Kasumi-1 (cell line): ENCODE measurements at regions not wholly inside any gene's neighbourhood (a gene's known extent, or its start where the extent isn't known, plus 50 kb on each side); places are given as distances from the start of the nearest gene placed in this dataset.
A peak's percentile ranks its signal among the peaks of the same experiment; 100 is the strongest.

ENCODE experiments used
- DNase-seq, 2 experiments: peaks; one replicate each; lab custom pipeline; 2025; lab: John Stamatoyannopoulos, UW

DNA sequence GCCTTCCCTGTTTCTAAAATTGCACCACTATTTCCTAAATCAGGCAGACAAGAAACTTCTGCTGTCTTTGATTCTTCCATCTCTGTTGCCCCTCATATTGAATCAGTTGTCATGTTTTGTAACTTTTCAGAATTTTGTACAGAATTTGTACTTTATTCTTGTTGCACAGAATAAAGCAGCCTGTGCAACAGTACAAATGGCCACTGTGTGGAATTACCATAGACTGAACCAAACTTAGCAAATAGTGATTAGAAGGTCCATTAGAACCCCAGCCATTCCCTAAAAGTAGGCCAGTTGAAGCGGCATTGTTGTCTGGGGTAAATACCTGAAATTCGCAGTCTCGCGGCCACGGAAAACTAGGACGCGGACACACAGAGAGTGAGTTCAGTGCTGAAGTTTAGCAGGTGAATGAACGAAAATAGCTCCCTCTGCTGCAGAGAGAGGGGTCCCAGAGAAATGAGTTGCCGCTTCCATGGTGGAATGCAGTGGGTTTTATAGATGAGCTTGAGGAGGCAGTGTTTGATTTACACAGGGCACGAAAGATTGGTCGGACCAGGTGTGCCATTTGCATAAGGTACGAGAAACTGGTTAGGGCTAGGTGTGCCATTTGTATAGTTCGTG is 71.8 kb downstream of the C4orf33 start:
- no peak for DNase-seq

DNA sequence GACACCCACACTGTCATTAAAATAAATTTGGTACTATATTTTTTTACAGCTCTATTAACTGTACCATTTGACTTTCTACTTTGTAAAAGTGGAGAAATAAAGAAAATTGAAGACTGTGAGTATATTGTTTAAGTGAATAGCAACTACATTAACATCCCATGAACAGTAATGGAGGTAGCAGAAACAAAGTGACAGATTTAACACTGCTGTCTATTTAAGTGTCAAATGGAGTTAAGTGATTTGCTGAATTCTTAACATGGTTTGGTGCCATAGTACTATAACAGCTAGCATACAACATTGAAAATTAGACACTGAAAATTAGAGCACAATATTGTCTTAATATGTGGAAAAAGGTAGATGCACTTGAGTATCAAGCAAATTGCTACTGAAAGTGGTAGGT is 76.2 kb downstream of the C4orf33 start:
- no peak for DNase-seq

DNA sequence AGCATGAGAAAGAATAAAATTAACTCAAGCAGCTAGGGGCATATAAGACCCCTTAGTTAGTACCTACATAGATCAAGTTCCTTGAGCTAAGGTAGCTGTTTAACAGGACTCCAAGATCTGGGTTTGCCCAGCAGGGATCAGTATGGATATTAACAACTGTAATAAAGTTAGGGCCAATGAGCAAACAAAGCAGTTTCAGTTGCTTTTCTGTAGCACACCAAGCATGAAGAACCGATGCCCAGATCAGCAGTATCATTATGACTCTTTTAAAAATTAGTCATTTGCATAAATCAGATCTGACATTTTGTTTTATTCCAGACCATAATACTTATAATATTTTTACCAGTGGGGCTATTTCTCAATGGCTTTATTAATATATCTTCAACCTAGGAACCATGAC is 80.9 kb downstream of the C4orf33 start:
- DNase-seq: no peak

DNA sequence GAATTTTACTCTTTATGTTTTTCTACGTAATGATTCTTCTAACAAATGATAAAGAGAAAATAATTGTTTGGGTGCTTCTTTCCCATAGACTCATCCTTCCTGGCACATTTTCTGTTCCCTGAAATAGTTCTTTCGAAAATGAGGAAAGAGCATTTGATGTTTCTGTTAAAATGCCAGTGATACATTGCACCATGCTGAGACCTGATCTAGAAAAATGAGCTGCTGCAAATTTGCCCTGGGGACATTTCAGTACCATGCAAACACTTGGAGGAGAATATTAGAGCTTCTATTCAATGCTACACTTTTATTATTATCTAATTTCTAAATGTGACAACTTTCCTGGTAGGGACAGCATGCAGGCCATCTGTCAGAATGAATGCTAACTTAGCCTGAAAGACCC is 83.3 kb downstream of the C4orf33 start:
- DNase-seq: no peak

DNA sequence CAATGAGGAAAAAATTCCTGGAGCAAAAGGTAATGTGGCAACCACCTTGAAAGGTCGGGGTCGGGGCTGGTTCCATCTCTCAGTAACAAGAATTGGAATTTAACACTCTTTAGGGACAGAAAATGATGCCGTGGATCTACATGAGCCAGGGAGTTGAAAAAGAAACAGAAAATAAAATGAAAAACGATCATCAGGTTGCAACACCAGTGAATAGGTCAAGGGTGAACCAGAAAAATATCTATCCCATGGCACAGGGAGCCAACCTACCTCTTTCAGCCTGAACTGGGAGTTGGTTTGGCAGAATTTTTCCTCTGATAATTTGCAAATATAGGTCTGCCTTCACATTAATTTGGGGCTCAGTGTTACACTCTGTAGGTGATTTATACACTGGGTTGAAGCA is 93.7 kb downstream of the C4orf33 start:
- no peak for DNase-seq

DNA sequence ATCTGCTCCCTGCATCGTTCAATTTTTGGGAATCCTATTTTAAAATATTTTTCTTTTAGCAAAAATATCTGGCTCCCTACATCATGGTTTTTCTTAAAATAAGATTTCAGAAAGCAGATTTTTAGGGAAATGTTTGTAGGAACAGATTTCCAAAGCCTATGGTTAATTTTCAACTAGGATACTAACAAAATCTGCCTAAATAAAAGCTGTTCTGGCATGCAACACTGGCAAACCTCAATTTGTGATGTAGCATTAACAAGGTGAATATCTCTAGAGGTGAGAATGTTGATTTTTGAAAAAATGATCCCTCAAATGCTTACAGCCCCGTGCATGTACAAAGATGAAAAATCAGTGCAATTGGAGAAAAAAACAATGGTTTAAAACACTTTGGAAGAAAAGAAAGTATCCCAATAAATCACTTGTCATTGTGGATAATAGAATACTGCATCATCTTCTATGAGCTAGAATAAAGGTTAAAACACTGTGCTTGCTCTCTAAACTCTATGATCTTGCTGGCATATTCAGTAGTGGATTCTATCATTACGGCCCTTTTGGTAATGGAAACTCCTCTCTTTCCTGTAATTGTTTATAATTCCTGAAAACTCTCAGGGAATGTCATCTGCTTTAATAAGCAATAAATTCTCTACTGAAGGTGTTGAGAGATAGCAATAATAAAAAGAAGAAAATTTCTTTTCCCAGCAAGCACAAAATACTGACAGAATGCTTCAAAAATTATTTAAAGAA is 97.6 kb downstream of the C4orf33 start:
- DNase-seq: no peak

DNA sequence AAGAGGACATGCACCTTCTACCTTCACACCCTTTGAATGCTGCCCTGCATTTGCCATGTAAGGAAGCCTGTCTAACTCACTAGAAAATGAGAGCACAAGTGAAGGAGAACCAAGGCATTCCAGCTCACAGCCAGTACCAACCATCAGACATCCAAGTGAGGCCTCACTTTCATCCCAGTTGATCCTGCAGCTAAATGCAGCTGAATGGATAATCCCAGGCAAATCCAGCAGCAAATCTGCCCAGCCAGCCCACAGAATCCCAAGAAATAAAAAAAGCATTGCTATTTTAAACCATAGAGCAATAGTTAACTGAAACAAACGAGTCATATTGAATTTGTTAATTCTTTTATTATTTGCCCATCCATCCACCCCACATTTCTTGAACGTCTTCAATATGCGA is 112.5 kb downstream of the C4orf33 start:
- DNase-seq: no peak

DNA sequence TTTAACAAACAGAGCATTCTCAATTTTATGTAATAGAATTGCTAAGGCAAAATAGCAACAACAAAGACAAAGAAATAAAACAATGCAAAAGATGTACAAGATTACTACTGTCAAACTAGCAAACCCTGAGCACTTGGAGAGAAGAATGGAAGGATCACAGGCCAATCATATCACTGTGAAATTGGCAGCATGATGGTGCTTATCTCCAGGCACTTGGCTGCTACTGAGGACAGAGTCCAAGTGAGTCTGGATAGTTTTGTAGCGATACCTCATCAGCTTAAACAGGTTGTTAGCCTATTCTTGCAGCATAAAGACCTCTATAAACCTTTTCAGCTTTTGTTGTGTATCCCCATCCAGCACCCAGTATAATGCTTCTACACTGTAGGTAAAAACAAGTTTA is 117.7 kb downstream of the C4orf33 start:
- DNase-seq: no peak

DNA sequence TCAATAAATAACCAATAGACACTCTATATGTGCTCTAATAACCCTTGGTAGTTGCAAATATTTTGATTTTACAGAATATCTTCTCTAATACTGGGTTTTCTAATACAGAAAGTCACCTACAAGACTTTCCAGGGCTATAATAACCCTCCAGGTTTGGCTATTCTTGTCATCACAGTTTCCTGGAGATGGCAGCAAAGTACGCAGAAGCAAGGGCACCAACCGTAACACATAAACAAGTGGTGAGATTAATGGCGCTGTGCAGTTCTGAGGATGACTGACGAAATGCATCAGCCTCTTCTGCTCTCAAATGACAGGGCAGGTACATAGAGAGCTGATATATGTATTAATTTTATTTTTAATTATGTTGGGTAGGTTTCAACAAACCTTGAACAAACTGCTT is 122.4 kb downstream of the C4orf33 start:
- DNase-seq: no peak

DNA sequence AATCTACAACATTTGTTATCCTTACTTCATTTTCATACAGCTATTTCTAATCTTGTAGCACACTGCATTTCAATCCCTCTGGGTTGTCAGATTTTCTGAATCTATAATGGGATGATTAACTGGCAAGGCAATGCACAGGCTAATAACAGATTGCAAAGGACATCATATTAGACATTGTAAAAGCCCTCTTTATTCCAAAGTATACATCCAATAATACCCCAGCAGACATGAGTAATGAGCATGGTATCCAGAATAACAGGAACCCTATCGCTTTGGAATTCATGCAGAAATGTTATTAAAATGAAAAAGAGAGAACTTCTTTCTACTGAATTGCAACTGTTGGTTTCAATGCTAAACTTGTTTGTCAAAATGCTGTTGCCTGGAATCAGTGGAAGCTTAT is 122.9 kb downstream of the C4orf33 start:
- no peak for DNase-seq

DNA sequence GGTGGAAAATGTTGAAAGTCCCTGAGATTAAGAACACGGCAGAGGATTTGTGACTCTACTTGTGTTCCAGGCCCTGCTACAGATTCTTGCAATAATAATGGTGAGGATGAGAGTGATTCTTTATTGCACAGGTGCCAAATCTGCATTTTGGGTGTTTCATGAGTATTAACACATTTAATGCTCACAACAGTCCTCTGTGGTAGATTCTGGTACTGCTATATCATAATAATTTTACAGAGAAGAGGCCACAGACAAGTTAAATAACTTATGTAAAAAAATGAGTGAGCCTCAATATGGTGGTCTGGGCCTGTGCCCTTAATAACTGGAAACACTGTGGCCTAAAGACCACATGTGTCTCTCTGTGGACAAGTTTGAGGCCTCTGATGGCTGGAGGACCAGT is 124.3 kb downstream of the C4orf33 start:
- DNase-seq: peak in 1 of 2 experiments; percentile 2

DNA sequence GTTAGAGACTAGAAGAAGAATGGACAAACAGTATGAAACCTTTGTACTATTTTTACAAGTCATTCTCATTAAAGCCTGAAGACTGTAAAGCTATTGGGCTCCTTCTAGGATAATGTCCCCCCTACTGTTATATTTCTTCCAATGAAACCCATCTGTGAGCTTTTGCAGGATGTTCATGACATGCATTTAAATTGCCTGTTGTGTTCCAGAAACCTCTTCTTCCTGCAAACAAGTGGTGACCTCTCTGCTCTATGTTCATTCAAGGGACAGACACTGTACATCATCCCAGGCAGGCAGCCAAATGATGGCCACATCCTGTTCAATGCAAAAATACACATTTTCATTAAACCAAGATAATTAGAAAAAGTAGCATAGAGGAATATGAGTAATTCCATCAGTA is 128.0 kb downstream of the C4orf33 start:
- no peak for DNase-seq

DNA sequence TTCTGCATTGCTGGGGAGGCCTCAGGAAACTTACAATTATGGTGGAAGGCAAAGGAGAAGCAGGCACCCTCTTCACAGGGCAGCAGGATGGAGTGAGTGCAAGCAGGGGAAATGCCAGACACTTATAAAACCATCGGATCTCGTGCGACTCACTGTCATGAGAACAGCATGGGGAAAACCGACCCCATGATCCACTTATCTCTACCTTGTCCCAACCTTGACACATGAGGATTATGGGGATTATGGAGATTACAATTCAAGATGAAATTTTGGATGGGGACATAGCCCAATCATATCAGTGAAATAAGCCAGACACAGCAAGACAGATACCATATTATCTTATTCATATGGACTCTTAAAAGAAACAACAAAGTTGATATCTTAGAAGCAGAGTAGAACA is 134.9 kb downstream of the C4orf33 start:
- DNase-seq: no peak

DNA sequence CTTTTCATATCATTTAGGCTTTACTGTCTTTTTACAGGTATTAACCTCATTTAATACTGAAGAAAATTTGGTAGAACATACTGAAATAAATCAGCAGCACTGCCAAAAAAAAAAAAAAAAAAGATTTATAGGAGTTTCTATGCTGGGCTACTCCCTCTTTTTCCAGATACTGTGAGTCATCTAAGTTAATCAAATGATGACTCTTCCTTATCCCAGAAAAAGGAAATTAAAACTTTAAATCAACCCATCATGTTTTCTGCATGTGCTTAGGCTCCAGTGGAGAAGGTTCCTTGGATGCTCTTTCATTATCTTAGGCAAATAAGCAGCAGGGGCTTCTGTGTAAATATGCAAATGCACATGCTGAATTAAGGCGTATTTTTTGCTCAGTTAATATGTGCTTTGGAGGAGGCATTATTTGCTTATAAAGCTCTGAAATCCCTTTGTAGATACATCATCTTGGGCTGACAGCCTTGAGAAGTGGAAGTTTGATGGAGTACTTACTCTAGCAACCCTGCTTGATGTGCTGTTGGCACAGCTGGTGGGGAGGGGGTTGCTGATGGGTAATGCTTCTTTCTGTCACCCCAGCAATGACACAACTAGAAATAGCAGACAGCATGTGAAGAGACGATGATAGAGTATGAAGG is 136.1 kb downstream of the C4orf33 start:
- DNase-seq: no peak

DNA sequence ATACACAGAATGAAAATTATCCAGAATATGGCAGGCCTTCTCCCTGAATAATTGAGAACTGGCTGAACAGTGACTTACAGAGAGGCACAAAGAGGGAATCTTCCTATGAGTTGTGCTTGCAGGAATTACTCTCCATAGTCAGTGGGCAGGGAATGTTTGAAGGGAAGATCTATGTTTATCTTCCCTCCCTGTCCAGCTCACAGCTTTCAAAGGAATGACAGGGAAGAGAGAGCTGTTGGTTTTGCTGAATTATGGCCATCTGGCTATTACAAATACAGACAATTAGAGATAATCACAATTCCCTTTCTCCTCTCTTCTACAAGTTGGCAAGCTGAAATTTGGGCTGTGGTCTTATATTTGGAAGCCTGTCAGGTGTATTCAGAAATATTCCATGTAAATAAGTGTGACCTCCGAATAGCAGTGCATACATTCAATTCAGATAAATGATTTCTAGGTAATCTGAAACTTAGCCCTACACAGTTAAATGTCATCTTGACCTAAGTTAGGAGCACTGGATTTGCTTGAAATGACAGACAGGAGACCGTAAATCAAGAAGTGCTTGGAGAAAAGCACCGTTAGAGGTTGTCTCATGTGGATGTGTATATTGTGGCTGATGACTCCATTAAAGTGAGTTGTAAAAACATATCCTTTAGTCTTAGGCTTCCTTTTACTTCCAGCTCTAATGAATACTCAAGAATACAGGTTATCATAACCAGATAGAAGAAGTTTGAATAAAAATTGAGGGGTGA is 136.8 kb downstream of the C4orf33 start:
- no peak for DNase-seq

DNA sequence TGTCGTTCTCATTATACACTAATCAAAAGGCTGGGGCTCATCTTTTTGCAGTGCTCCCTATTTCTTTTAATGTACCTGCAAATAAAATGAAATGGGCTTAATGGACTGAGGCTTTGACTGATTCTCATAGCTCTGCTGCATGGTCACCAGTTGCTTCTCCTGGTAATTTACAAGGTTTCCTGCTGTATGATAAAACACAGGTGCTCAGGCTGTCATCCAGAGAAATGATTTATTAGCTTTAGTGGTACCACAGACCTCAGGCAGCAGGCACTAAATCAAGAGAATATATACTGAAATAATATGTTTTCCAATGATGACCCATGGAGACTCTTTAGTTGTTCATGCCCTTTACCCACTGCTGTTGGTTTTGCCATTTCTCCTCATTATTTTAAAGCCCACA is 137.7 kb downstream of the C4orf33 start:
- DNase-seq: no peak

DNA sequence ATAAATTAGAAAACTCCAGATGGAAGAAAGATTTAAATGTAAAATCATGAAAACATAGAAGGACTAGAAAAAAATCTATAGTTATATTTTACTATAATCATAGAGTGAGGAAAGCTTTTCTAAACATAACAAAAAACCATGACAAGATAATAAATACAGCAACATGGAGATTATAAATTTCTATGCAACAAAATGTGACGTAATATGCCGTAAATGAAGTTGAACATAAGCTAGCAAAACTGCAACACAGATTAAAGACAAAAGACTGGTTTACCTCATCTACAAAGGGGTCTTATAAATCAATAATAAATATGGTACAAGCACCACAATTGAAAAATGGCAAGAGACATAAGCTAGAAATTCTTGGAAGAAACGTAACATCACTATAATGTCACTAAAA is 140.4 kb downstream of the C4orf33 start:
- DNase-seq: no peak

DNA sequence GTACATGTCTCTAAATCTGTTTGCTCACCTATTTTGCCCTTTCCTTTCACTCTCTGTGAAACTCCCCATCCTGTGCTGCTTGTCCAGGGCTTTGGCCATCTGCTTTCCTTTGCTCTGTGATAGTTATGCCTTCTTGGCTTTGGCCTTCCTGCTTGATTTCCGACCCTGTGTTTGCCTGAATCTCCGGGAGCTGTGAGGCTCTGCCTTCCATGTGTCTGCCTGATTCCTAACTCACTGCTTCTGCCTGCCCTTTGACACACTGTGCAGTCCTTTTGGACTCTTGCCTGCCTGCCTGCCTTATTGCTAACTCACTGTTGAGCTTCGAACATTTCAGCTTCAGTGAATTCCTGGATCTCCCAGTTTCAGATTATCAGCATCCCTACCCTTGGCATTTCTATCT is 143.1 kb downstream of the C4orf33 start:
- DNase-seq: no peak

DNA sequence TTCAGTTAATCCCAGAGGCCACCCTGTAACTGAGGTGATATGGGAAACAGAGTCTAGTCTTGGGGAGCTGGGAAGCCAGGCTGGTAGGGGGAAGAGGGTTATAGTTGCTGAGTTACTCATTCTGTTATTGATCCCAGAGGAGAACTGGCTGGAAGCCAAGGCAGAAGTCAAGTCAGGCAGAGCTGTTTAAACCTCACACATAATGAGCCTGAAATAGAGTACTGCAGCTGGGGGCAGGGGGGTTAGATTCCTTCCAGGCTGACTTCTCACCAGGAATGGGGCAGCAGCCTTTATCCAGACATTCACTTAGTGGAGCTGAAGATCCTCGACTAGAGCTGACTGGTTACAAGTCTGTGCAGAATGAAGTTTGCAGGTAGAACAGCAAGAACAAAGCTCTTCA is 144.9 kb downstream of the C4orf33 start:
- no peak for DNase-seq

DNA sequence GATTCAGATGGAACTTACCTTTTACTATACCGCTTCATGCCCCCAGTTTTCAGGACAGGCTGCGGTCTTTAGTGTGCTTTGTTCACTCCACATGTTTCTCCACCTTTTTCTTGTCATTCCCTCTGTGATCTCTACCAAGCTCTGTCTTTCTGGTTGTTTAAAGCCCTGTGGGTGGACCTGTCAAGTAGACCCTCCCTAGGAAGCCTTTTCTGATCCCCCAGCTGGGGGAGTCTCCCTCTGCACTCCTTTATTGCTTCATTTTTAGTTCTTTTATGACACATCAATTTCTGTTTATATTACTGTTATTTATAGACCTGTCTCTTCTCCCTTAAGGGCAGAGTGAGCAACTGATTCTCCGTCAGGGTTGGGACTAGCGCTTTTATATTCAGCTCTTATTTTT is 150.2 kb downstream of the C4orf33 start:
- no peak for DNase-seq

DNA sequence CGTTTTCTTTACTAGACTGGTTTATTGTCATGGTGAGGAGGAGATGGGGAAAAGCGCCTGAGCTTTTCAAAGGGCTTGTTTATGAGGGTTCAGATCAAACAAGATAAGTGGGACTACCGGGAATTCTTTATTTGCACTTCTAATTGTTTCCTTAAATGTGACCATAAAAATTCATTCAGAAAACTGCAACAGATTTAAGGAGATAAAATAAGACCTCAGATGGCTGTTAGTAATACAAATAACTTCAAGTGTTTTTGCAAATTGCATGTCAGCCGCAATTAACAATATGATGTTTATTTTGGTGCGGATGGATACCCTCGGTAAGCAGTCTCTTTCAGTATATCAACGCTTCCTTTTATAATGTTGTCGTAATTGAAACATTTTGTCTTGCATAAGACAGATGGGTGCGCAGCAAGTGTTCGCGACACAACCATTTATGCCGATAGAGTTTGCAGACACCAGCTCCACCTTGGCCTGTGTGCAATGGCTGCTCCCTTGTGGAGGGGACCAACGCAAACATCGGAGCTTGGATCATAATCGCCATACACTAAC is 151.0 kb downstream of the C4orf33 start:
- no peak for DNase-seq

DNA sequence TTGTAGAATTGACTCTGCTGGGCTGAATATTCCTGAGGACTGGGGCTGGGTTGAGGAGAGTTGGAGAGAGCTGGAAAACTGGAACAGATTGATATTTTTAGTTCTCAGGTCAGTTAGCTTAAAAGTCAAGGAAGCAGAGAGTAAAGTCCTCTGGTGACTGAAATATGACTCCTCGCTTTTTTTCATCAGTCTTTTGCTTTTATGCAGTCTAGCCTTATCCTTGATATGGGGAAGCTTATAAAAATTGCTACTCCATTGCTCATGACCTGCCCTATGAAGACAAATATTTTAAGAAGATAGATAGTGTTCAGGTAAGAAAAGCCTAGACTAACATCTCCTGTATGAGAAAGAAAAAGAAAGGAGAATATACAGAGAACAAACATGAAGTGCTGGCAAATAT is 152.7 kb downstream of the C4orf33 start:
- DNase-seq: no peak

DNA sequence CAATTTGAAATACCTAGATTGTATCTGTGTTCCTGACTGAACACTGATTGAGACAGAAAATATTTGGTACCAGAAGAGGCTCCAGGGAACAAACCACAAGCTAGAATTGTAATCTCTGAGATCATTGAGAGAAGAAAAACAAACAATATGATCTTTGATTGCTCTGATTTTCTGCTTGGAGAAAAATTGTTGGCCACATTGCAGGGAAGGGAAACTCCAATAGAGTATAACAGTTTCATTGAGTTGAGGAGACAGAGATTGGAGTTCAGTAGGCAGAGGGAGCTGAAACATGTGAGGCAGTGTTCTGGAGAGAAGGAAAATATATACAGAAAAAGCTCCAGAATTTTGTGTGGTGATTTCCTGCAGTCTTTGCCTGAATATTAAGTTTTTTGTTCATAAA is 158.2 kb downstream of the C4orf33 start:
- DNase-seq: no peak
